ENCODE measurements at regions not wholly inside any gene's neighbourhood (a gene's known extent, or its start where the extent isn't known, plus 50 kb on each side); places are given as distances from the start of the nearest gene placed in this dataset.

GRCh38 chr3:44077267-44077666 is 164.4 kb upstream of the TOPAZ1 start:
- no peak for TF ChIP-seq CTCF (IDR thresholded peaks at IDR 0.05)
- TF ChIP-seq EP300 (IDR thresholded peaks at IDR 0.05; ENCODE audit: borderline replicate concordance in 1 of 2, low read depth in 1 of 2, low read length in 1 of 2) = no peak
- no peak for TF ChIP-seq YY1 (IDR thresholded peaks at IDR 0.05; ENCODE audit: low read depth)
- no peak for TF ChIP-seq JUND (IDR thresholded peaks at IDR 0.05)
- no peak for TF ChIP-seq GABPA (IDR thresholded peaks at IDR 0.05; ENCODE audit: low read depth)
- no peak for TF ChIP-seq EZH2phosphoT487 (IDR thresholded peaks at IDR 0.05; ENCODE audit: borderline replicate concordance, low read depth)
- TF ChIP-seq POLR2AphosphoS5 (IDR thresholded peaks at IDR 0.05; ENCODE audit: low read depth, low read length) = no peak
- no peak for TF ChIP-seq FOXM1 (IDR thresholded peaks at IDR 0.05; ENCODE audit: low read depth)
